NCI-H226 (cell line): ENCODE measurements at regions not wholly inside any gene's neighbourhood (a gene's known extent, or its start where the extent isn't known, plus 50 kb on each side); places are given as distances from the start of the nearest gene placed in this dataset.
"Not testable (repeated sequence)": the region's sequence is repeated elsewhere in the genome, so short reads cannot be mapped to it uniquely, and the experiment has no call there.

Experiments
- DNase-seq: peaks from one replicate; pipeline ENCODE4 v3.0.0-alpha.2; 2015

DNA sequence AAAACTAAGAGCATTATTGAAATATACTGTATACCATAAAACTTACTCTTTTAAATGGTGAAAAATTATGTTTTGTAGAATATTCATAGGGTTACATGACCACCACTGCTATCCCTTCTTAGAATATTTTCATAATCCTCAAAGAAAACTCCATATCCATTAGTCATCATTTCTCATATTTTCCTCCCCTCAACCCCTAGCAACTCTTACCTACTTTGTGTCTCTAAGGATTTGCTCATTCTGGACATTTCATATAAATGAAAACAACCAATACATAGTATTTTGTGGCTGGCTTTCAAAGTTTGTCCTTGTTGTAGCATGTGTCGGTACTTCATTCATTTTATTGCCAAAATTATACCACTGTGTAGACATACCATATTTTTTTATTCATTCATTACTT, 863.8 kb downstream of the KCNA4 start:
- peak; percentile 37 for DNase-seq

DNA sequence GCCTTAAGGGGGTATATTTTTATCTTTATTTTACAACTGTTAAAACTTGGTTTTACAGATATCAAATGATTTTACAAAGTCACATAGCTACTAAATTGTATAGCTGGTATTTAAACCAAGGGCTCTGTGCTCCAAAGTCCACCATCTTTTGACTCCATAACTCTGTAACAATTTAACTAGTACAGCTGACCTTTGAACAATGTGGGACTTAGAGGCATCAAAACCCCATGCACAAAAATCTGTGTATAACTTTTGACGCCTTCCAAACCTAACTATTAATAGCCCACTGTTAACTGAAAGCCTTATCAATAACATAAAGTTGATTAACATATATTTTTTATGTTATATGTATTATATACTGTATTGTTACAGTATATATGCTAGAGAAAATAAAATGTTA, 874.3 kb downstream of the KCNA4 start:
- DNase-seq, result not testable (repeated sequence)

DNA sequence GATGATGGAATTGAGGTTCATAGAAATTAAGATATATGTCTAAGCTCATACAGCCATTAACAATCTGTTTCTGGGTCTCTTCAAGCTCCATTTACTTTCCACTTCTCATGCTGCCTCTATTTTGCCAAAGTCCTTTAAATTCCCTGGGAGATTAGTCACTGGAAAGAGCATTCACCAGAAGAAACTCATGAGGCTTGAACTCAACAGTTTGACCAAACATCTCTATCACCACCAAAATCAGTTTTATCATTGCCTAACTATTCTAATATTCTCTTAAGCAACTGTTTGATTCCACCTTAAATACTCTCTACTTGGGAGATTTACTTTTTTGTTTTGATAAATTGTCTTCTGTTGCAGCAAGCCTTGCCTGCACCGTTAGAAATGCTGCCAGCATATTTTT, 881.3 kb downstream of the KCNA4 start:
- DNase-seq, result no peak

DNA sequence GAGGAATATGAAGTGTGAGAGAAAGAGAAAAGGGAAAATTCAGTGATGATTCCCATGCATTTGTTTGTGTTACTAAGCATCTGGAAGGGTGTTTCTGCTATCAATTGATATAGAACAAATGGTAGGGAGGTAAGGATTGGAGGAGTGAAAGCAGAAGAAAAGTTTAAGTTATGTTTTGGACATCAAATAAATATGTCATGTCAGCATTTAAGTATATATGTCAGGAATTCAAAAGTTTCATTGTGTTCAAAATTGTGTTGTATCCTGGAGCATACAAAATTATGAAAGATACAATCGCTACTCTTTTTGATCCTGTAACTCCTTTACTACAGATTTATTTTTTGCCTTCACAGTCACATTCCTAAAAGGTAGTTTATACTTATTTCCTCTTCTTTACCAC, 885.8 kb downstream of the KCNA4 start:
- DNase-seq, result no peak

DNA sequence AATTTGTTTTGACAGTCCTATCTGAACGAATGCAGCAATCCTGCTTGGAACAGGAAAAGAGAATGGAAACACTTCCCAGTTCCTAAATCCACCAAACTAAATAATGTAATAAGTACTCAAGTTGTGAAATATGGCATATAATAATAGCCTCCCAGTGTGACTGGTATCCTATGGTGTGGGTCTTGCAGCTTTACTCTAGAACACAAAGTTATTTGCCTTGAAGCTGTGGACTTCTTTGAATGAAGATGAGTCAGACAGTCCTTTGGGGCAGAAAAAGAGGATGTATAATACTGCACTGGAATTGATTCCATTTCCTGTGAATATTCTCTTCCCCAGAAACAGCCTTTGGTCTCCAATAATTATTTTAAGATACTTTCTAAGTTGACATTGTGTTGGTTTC, 887.0 kb downstream of the KCNA4 start:
- DNase-seq, result peak; percentile 27

DNA sequence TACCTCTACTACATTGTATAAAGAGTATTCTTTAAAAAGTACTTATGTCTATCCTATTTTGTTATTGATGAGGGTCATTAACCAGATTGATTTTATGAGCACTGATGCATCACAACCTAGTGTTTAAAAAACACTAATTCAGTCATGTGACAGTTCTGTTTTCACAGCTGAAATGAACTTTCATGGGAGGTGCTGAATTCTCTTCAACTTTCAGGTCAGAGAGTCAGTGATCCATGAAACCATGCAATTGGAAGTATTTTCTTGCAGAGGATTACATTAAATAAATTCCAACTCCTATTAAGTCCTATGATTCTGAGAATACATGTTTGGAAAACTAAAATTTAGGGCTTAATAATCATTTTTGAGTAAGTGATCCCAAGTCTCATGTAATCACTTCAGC, 889.4 kb downstream of the KCNA4 start:
- DNase-seq, result no peak

DNA sequence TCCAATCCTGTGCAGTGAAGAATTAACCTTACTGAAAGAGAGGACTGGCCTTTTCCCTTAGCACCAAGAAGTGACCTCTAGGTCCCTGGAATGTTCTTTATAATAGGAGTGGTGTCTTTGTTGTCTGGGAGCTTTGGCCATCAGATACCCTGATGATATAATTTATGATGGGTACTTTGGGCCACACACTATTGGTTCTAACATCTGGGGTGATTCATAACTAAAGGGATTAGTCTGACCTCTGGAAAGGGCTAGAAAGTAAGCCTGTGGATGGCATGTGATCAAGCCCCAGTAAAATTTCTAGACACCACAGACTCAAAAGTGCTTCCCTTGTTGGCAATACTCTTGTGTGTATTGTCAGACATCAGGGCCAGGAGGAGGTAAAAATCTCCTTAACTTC, 891.2 kb downstream of the KCNA4 start:
- DNase-seq, result no peak

DNA sequence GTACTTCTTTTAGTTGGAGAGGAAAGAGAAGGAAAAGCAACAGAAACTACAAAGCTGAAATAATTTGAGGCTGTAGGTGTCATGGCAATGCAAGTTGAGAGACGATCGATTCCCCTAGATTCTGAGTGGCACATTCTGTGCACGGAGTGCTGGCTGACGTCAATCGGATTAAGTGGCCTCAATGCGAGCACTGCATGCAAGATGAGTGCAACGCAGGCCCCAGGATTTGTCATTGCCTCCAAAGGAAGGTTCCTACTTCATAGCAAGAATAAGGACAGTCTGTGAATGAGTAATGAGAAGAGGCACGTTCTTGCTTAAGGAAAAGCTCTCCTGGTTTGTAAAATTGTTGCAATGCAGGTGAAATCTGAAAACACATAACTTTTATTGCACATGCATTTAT, 892.4 kb downstream of the KCNA4 start:
- no peak for DNase-seq

DNA sequence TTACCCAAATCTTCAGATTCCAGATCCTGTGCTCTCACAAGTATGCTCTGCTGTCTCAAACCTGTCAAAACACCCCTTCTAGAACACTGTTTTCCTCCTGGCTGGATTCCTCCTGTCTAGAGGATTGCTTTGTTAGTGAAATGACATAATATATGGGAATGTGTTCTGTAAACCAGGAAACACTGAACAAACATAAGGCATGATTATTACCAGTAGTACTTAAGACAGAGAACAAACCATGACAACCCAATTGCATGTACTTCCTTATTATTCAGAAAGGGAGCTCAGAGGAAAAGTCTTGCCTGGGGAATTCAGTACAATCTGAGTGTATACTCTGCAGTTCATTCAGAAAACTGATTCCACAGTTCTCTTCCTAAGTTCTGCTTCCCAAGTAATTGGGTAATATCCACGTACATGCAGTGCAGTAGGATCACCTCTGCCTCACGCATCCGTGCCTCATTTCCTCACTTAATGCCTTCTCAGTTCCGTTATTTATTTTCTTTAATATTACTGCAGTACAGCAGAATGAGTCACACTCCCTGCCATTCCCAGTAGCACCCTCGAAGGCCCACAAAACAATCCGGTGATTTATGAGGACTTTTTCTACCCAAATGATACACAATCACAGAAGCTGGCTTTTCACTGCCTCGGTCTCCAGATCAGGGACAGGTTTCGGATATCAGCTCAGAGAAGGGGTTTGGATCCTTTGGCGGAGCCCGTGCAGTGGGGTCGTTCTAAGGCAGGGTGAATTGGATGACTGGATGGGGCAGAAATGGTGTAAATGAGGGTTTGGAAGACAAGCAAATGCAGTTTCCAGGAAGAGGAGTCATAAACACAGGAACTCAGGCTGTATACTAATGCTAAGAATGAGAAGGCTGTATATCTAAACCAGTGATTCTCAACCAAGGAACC, 896.9 kb downstream of the KCNA4 start:
- DNase-seq, result peak; percentile 84

DNA sequence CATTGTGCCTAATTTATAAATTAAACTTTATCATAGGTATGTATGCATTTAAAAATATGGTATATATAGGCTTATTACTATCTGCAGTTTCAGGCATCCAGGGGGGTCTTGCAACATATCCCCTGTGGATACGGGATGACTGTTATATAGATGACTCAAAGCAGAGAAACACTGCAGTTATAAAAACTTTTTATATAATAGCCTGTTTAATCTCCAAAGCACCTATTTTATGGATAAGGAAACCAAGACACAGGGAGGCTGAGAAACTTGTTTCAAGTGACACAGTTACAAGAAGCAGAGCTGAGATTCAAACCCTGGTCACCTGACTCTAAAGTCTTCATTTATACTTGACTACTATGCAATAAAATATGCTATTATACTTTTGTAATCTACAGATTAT, 897.7 kb downstream of the KCNA4 start:
- DNase-seq, result no peak

DNA sequence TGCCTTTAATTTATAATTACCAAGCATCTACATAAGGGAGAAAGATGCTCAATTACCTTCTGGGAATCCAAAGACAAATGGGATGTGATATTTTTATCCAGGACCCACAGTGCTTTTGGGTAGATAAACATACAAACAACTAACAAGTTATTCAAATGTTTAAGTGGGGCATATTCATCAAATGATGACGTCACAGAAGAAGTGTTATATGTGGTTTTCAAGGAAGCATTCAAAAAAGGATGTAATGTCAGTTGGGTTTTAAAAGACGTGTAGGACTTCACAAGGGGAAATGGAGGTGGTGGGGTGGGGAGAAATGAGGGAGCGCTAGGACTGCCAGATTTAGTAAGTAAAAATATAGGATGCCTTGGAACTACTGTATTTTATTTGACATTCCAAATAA, 915.9 kb downstream of the KCNA4 start:
- DNase-seq, result no peak

DNA sequence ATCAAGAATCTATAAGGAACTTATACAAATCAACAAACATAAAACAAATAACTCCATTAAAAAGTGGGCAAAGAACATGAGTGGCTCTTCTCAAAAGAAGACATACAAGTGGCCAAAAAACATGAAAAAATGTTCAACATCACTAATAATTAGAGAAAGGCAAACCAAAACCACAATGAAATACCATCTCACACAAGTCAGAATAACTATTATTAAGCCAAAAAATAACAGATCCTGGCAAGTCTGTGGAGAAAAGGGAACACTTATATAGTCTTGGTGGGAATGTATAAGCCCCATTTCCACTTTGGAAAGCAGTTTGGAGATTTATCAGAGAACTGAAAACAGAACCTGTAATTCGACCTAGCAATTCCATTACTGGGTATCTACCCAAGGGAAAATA, 921.0 kb downstream of the KCNA4 start:
- DNase-seq, result no peak

DNA sequence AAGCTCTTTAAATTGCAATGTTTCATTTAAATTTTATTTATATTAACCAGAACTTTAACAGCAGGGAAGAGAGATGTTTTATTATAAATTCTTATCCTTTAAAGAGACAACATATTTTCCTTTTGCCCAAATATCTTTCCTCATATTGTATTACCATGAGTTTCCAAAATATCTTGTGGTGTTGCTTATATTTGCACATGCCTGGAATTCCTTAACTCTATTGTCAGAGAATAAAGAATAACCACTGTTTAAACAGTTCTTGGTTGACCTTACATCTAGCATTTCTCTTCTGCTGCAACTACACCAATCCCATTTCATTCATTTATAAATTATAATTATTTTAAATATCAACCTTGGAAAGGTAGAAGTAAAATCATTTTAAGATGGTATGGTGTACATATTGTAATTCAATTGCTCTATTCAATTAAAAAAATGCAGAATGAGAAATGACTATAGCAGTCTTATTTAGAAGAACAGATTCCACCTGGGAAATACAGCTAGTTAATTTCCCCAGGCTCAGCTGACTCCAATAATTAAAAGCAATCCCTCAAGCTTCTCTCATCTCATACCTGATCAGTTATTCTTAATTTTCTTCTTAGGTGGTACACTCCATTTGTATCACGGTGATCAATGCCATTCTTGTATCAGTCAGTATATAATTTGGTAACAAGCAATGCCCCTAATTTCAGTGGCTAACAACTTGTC, 923.3 kb downstream of the KCNA4 start:
- peak; percentile 53 for DNase-seq

DNA sequence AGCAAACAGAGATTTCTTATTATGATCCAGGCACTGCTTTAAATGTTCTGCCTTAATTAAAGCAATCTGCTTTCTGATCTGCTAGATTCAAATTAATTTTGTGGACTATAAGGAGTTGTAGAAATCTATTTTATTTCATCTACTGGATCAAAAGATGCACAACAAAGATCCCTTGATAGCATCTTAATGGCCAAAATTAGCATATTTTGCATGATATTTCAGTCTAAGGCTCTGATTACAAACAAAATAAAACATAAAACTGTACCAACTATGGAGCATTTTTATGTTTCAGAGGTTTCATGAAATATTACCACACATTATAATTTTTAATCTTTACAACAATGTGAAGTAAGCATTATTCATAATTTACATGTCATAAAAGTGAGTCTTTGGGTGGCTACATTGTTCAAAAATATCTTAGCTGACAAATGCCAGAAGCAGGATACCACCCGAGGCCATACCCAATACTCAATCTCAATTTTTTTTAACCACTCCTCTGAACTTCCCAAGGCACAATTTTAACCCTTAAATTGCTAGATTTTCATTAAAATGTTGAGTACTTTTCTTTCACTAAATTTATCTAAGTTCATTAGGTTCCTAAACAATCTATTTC, 929.5 kb downstream of the KCNA4 start:
- DNase-seq, result no peak

DNA sequence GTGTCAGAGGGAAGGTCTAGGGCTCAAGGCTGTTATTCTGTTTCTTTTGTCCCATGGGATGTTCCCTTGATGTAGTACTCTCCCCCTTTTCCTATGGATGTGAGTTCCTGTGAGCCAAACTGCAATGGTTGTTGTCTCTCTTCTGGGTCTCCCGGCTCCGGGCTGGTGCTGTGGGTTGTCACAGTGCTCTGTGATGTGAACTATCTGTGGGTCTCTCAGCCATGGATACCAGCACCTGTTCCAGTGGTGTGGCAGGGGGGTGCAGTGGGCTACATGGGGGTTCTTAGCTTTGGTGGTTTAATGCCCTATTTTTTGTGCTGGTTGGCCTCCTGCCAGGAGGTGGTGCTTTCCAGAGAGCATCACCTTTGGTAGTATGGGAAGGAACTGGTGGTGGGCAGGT, 941.1 kb downstream of the KCNA4 start:
- no peak for DNase-seq

DNA sequence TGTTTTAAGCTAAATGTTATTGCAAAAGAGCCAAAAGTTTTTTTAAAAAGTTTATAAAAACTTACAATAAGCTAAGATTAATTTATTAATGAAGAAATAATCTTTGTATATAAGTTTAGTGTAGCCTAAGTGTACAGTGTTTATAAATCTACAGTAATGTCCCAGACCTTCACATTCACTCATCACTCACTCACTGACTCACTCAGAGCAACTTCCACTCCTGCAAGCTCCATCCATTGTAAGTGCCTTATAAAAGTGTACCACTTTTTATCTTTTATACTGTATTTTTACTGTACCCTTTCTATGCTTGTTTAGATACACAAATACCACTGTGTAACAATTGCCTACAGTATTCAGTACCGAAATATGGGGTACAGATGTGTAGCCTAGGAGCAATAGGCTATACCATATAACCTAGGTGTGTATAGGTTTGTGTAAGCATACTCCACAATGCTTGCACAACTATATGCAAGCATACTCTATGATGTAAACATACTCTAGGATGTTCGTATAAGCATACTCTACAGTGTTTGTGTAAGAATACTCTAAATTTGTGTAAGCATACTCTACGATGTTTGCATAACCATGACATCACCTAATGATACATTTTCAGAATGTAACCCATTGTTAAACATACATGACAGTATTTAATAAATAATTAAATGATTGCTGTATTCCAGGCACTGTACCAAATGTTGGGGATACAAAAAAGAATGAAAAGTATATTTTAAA, 953.0 kb downstream of the KCNA4 start:
- DNase-seq, result no peak

DNA sequence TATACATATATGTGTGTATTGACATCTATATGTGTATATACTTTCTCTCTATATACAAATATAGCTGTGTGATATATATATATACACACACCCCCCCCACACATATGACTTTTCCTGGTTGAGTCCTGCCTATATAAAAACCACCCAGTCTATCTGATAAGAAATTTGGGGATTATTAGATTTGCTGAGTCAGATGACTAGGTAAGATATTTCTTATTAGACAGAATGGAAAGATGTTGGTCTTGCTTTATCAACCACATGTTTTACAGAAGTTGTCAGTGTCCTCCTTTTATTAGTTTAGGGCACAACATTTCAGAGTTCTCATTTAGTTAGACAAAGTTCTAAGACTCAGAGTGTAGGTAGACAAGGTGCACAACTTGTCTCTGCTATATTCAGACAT, 953.3 kb downstream of the METTL15 start:
- DNase-seq, result no peak

DNA sequence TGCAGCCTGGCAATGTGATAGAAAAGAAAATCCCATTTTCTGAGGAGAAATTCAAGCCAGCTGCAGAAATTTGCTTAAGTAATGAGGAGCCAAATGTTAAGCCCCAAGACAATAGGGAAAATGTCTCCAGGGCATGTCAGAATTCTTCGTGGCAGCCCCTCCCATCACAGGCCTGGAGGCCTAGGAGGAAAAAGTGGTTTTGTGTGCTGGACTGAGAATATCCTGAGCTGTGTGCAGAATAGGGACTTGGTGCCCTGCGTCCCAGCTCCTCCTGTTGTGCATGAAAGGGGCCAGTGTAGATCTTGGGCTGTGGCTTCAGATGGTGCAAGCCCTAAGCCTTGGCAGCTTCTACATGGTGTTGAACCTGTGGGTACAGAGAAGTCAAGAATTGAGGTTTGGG, 948.3 kb downstream of the METTL15 start:
- DNase-seq, result not testable (repeated sequence)

DNA sequence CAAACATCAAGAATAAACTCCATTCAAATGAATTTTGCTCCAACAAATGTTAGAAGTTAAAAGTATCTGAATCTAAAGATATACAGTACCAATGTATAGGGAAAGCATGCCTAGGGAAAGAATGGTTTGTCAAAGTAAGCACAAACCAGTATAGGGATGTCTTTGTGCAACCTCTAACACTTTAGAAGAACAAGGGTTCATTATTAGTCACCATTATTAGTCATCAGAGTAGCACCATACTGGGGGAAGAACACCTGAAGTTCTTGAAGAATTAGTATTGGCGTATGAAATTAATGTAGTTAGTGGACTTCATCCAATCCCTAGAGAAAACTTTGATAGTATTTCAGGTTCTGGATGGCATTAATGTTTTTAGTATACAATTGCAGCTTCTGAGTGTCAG, 943.7 kb downstream of the METTL15 start:
- DNase-seq, result peak; percentile 6

DNA sequence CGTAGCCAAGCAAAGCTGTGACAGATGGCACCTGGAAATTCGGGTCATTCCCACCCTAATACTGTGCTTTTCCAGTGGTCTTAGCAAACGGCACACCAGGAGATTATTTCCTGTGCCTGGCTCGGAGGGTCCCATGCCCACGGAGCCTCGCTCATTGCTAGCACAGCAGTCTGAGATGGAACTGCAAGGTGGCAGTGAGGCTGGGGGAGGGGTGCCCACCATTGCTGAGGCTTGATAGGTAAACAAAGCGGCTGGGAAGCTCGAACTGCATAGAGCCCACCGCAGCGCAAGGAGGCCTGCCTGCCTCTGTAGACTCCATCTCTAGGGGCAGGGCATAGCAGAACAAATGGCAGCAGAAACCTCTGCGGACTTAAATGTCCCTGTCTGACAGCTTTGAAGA, 942.8 kb downstream of the METTL15 start:
- not testable (repeated sequence) for DNase-seq

DNA sequence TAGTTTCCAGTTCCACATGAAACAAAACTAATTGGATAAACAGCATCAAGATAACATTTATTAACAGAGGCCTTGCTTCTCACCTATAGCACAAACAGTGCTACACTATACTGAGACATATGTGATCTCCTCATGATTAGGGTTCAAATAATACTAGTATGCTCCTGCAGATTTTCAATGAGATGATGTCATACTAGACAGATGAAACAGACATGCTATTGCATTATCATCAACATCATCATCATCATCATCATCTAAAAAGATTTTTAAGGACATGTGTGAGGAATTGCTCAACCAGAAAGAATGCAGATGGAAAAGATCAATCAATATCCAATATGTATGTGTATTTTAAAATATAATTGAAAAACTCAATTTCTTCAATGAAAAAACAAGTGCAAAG, 932.3 kb downstream of the METTL15 start:
- no peak for DNase-seq

DNA sequence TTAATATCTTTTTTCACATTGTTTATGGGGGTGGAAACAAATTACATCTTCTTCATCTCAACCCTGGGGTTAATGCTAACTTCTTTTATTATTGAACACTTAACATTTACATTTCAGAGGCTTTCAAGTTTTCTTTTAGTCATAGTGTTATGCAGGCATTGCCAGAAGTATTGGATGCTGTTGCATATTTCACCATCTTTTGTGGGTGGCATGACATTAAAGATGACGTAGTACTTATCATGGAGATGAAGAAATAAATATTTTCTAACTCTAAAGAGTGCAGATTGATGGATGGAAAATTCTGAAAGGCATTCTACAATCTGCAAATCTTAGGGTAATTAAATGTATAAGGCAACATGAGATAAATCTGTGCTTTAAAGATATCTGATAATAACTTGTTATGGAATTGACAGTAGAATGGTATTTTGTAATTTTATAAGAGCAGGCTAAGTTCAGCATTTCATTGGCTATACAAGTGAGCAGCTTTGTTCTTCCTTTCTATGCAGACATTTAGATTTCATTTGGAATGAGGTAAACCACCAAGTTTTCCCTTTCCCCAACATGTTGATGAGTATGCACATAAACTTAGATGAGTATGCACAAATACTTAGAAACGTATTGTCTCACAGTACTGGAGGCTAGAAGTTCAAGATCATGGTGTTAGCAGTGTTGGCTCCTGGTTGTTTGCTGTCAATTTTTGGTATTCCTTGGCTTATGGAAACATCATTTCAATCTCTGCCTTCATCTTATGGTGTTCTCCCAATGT, 924.4 kb downstream of the METTL15 start:
- DNase-seq, result no peak

DNA sequence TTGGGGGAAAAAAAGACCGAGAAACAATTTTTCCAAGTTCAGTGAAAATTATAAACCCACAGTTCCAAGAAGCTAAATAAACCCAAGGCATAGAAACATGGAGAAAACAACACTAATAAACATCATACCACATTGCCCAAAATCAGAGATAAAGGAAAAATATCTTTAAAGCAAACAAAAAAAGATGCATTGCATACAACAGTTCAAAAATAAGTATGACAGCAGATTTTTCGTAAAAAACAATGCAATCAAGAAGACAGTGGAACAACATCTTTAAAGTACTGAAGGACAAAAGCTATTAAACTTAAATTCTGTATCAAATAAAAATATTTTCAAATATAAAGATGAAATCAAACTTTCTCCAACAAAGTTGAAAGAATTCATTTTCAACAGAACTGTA, 921.3 kb downstream of the METTL15 start:
- no peak for DNase-seq
